HG02973 (cell line): ENCODE measurements at regions not wholly inside any gene's neighbourhood (a gene's known extent, or its start where the extent isn't known, plus 50 kb on each side); places are given as distances from the start of the nearest gene placed in this dataset.
"Not testable (repeated sequence)": the region's sequence is repeated elsewhere in the genome, so short reads cannot be mapped to it uniquely, and the experiment has no call there.

Experiments used
- ATAC-seq: cut with Tn5 transposase; IDR thresholded peaks from one replicate; pipeline ENCODE4 v1.9.1; 2021; ENCODE audit warnings: moderate library complexity; ENCODE audit not compliant: unreplicated experiment

- ATAC-seq = no peak
These were observed 62.0 kb downstream of the CAVIN4 start for GRCh38 chr9:100639854-100640253.

- no peak for ATAC-seq
These were observed 62.7 kb downstream of the CAVIN4 start for GRCh38 chr9:100640447-100641050.

- ATAC-seq = no peak
These were observed 63.3 kb downstream of the CAVIN4 start for GRCh38 chr9:100641166-100641565.

- ATAC-seq = no peak
These were observed 75.0 kb downstream of the CAVIN4 start for GRCh38 chr9:100652850-100653249.

- ATAC-seq = no peak
These were observed 75.9 kb downstream of the CAVIN4 start for GRCh38 chr9:100653643-100654334.

GRCh38 chr9:100656851-100657250 lies 79.0 kb downstream of the CAVIN4 start:
- ATAC-seq = not testable (repeated sequence)

GRCh38 chr9:100661668-100662067 lies 83.8 kb downstream of the CAVIN4 start:
- no peak for ATAC-seq

GRCh38 chr9:100662122-100662521 lies 84.2 kb downstream of the CAVIN4 start:
- ATAC-seq = no peak

GRCh38 chr9:100667448-100667847 lies 89.6 kb downstream of the CAVIN4 start:
- ATAC-seq = no peak

GRCh38 chr9:100668024-100668423 lies 90.1 kb downstream of the CAVIN4 start:
- no peak for ATAC-seq

GRCh38 chr9:100669968-100670367 lies 92.1 kb downstream of the CAVIN4 start:
- no peak for ATAC-seq

- no peak for ATAC-seq
These were observed 92.8 kb downstream of the CAVIN4 start for GRCh38 chr9:100670719-100671118.

- ATAC-seq = no peak
These were observed 94.0 kb downstream of the CAVIN4 start for GRCh38 chr9:100671898-100672297.

GRCh38 chr9:100673249-100673648 lies 95.4 kb downstream of the CAVIN4 start:
- no peak for ATAC-seq

- no peak for ATAC-seq
These were observed 96.7 kb downstream of the CAVIN4 start for GRCh38 chr9:100674419-100675122.

- ATAC-seq = no peak
These were observed 102.0 kb downstream of the CAVIN4 start for GRCh38 chr9:100679834-100680233.

GRCh38 chr9:100686420-100686819 lies 108.5 kb downstream of the CAVIN4 start:
- ATAC-seq = no peak

- ATAC-seq = peak; percentile 84
These were observed 111.8 kb downstream of the CAVIN4 start for GRCh38 chr9:100689635-100690034.

GRCh38 chr9:100690438-100690837 lies 112.6 kb downstream of the CAVIN4 start:
- no peak for ATAC-seq

- no peak for ATAC-seq
These were observed 119.5 kb downstream of the CAVIN4 start for GRCh38 chr9:100697339-100697738.

- no peak for ATAC-seq
These were observed 121.1 kb downstream of the CAVIN4 start for GRCh38 chr9:100698945-100699344.

- ATAC-seq = no peak
These were observed 121.8 kb downstream of the CAVIN4 start for GRCh38 chr9:100699668-100700067.
